ENCODE measurements at regions not wholly inside any gene's neighbourhood (a gene's known extent, or its start where the extent isn't known, plus 50 kb on each side); places are given as distances from the start of the nearest gene placed in this dataset.

- TF ChIP-seq CTCF (conservative IDR thresholded peaks at IDR 0.05; ENCODE audit: low read depth, low read length): no peak
- TF ChIP-seq EZH2 (IDR thresholded peaks at IDR 0.05; ENCODE audit: low read length, unreplicated experiment): no peak
- TF ChIP-seq EZH2phosphoT487 (IDR thresholded peaks at IDR 0.05; ENCODE audit: borderline replicate concordance, low read length): no peak
Measured at GRCh38 chr2:33859176-33859575, 260.1 kb upstream of the FAM98A start.
